K562 (cell line): ENCODE measurements at regions not wholly inside any gene's neighbourhood (a gene's known extent, or its start where the extent isn't known, plus 50 kb on each side); places are given as distances from the start of the nearest gene placed in this dataset.

Source experiments
- ATAC-seq: fragments of 200-7000 bp; cut with Tn5 transposase; 3 replicates; pipeline ENCODE4 v1.9.1; 2020; ENCODE audit warnings: moderate library complexity
- BruUV-seq: library from RNA; stranded (reverse); fragments of 400-500 nt; replicated peaks from 2 replicates; lab custom pipeline; 2021; lab: Mats Ljungman, UMichigan
- CTCF ChIA-PET: fragments of 300-600 bp; formaldehyde crosslinking; extraction: SDS; loops from one replicate; lab custom pipeline; 2021; ENCODE audit warnings: low intra/inter-chr PET ratio; lab: Yijun Ruan, JAX
- POLR2A ChIA-PET: fragments of 300-600, 350-650 bp; sonication (Branson Sonifier 250); formaldehyde crosslinking; extraction: SDS; loops from one replicate; lab custom pipeline; 2021; ENCODE audit warnings: antibody characterized with exemption, inconsistent platforms; lab: Yijun Ruan, JAX
- DNase-seq, 4 experiments: peaks; one replicate each; pipeline versions ENCODE4 v3.0.0 to v3.0.0-alpha.2; 2011 to 2018; ENCODE audit warnings: low spot score in 3 of 4, mixed read lengths in 3 of 4; ENCODE audit errors: extremely low read depth in 1 of 4
- FAIRE-seq: peaks from 2 replicates; lab custom pipeline; 2011; peaks lifted over from hg19 to GRCh38; lab: Jason Lieb, UNC
- H2AFZ ChIP-seq: 2 replicates; pipeline ENCODE4 v1.6.0; 2011; ENCODE audit warnings: low read depth, low read length, control low read depth, inconsistent platforms
- H3K27ac ChIP-seq: fragments of 200-600 bp; 3 replicates; pipeline ENCODE4 v1.8.0; 2011; ENCODE audit warnings: low read depth, mild to moderate bottlenecking, control low read depth, inconsistent platforms, low read length, moderate library complexity, mixed read lengths; ENCODE audit errors: extremely low read depth
- H3K27me3 ChIP-seq, 2 experiments: fragments of 300-600 bp in 1 of 2; 2 replicates in 1 of 2; 3 replicates in 1 of 2; pipeline versions ENCODE4 v1.6.0 to v1.8.0; 2011; ENCODE audit warnings: inconsistent platforms in 2 of 2, low read length in 2 of 2, mild to moderate bottlenecking in 1 of 2, mixed read lengths in 1 of 2, moderate library complexity in 1 of 2; ENCODE audit not compliant: control insufficient read depth in 2 of 2, insufficient read depth in 2 of 2
- H3K36me3 ChIP-seq: fragments of 300-600 bp; 3 replicates; pipeline ENCODE4 v1.8.0; 2011; ENCODE audit warnings: mild to moderate bottlenecking, low read length, inconsistent platforms; ENCODE audit not compliant: control insufficient read depth, insufficient read depth
- H3K4me1 ChIP-seq, 2 experiments: fragments of 200-600 bp in 1 of 2; replicated peaks in 1 of 2; 2 replicates in 1 of 2; 3 replicates in 1 of 2; pipeline versions ENCODE4 v1.5.1 to v1.8.0; 2011; ENCODE audit warnings: inconsistent platforms in 2 of 2, low read length in 2 of 2, mild to moderate bottlenecking in 1 of 2, mixed read lengths in 1 of 2, moderate library complexity in 1 of 2; ENCODE audit not compliant: control insufficient read depth in 2 of 2, insufficient read depth in 2 of 2
- H3K4me2 ChIP-seq: 2 replicates; pipeline ENCODE4 v1.6.1; 2011; ENCODE audit warnings: low read length, control low read depth, inconsistent platforms, mixed read lengths; ENCODE audit not compliant: insufficient read depth
- H3K4me3 ChIP-seq: fragments of 200-600 bp; sonication (generic), shearing (Covaris generic); 2 replicates; pipeline ENCODE4 v1.5.1; 2016; ENCODE audit warnings: control low read depth, inconsistent platforms
- H3K79me2 ChIP-seq: fragments of 200-600 bp; 3 replicates; pipeline ENCODE4 v1.8.0; 2011; ENCODE audit warnings: low read length, inconsistent platforms; ENCODE audit not compliant: control insufficient read depth, insufficient read depth
- H3K9ac ChIP-seq, 2 experiments: 2 replicates each; pipeline versions ENCODE4 v1.6.0 to v1.6.1; 2011; ENCODE audit warnings: low read depth in 2 of 2, low read length in 2 of 2, control low read depth in 1 of 2, inconsistent platforms in 1 of 2, mild to moderate bottlenecking in 1 of 2, mixed read lengths in 1 of 2; ENCODE audit not compliant: insufficient read depth in 1 of 2
- H3K9me1 ChIP-seq: one replicate; pipeline ENCODE4 v1.6.0; 2011; ENCODE audit warnings: inconsistent platforms, mild to moderate bottlenecking, low read length, moderate library complexity; ENCODE audit not compliant: control insufficient read depth, insufficient read depth
- H3K9me3 ChIP-seq: replicated peaks from 2 replicates; pipeline ENCODE4 v1.5.1; 2011; ENCODE audit warnings: low read depth, low read length, inconsistent platforms; ENCODE audit not compliant: control insufficient read depth, insufficient read depth
- H4K20me1 ChIP-seq: replicated peaks from 2 replicates; pipeline ENCODE4 v1.6.1; 2011; ENCODE audit warnings: low read length, inconsistent platforms, mixed read lengths; ENCODE audit not compliant: control insufficient read depth, insufficient read depth
- RBM15 ChIP-seq: fragments of 200-400 bp; formaldehyde crosslinking; IDR thresholded peaks from 2 replicates; pipeline ENCODE4 v1.6.1; 2018; ENCODE audit warnings: mild to moderate bottlenecking, low read length, moderate library complexity; ENCODE audit not compliant: insufficient read depth
- ZHX1 ChIP-seq: fragments of 150-350 bp; conservative IDR thresholded peaks from 2 replicates; pipeline ENCODE4 v1.6.1; 2014; ENCODE audit warnings: low read length
- ZNF561 ChIP-seq: fragments of 450-650 bp; formaldehyde crosslinking; conservative IDR thresholded peaks from 2 replicates; pipeline ENCODE4 v1.4.0; 2020; ENCODE audit warnings: mild to moderate bottlenecking, moderate library complexity
- ZNF79 ChIP-seq: fragments of 250-450 bp; sonication (Bioruptor Pico); IDR thresholded peaks from 2 replicates; pipeline ENCODE4 v1.4.0; 2020; ENCODE audit warnings: low read depth, mild to moderate bottlenecking, moderate library complexity
- WGBS: fragments of 100-300 bp; shearing (Covaris generic); methylation state at CpG from one replicate; pipeline ENCODE4 v1.1.6; 2016; ENCODE audit warnings: low coverage, mixed read lengths; ENCODE audit not compliant: insufficient coverage; ENCODE audit errors: missing lambda C conversion rate; 5-methylcytosine and 5-hydroxymethylcytosine counted together
- in situ Hi-C: fragments of 300-500 bp; cut with MboI; formaldehyde crosslinking; loops from 4 replicates; pipeline ENCODE4 v1.15.0; 2018; ENCODE audit warnings: inconsistent platforms, mixed read lengths
- intact Hi-C: fragments of 100-400 bp; cut with micrococcal nuclease; formaldehyde crosslinking; loops from 2 replicates; pipeline ENCODE4 v1.14.2; 2022
- TF ChIP-seq, protein P1 (sequence below): sonication (generic); formaldehyde crosslinking; IDR thresholded peaks from 2 replicates; pipeline ENCODE4 v1.8.1; 2023; ENCODE audit warnings: mild to moderate bottlenecking, missing genetic modification reagents, moderate library complexity

- no peak for DNase-seq
- Histone ChIP-seq H3K27ac (no peak overlapping the region), H3K9me1 (no peaks in the 10 kb centered on the region), H2AFZ (no peak overlapping the region), H4K20me1 (no peaks in the 10 kb centered on the region), H3K27me3 (no peaks in the 10 kb centered on the region), H3K9ac (no peak overlapping the region), H3K79me2 (no peaks in the 10 kb centered on the region), H3K4me3 (no peak overlapping the region), H3K4me1 (no peaks in the 10 kb centered on the region), H3K36me3 (no peaks in the 10 kb centered on the region), H3K4me2 (no peak overlapping the region), H3K9me3 (no peaks in the 10 kb centered on the region)
- ChIA-PET CTCF (no interaction called here), POLR2A (no interaction called here)
- WGBS = 5% methylated on average over 2 of the region's 2 CpGs
- no peak for FAIRE-seq
- TF ChIP-seq, protein P1, sequence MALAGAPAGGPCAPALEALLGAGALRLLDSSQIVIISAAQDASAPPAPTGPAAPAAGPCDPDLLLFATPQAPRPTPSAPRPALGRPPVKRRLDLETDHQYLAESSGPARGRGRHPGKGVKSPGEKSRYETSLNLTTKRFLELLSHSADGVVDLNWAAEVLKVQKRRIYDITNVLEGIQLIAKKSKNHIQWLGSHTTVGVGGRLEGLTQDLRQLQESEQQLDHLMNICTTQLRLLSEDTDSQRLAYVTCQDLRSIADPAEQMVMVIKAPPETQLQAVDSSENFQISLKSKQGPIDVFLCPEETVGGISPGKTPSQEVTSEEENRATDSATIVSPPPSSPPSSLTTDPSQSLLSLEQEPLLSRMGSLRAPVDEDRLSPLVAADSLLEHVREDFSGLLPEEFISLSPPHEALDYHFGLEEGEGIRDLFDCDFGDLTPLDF (CRISPR knock-in tag) = no peak
- TF ChIP-seq ZHX1 = no peak
- TF ChIP-seq ZNF561 = no peak
- TF ChIP-seq ZNF79 (CRISPR knock-in tag) = no peak
- TF ChIP-seq RBM15 = no peak
- BruUV-seq = no TSS peak
- intact Hi-C loops (no loop called here), in situ Hi-C loops (no loop called here)
- no peak for ATAC-seq
These were observed 446.9 kb upstream of the GRIN3A start for GRCh38 chr9:102185371-102185770.
